Stimulated activated CD8-positive, alpha-beta memory T cell treated with anti-CD3 and anti-CD28 coated beads, Interleukin-12 subunit alpha, Interleukin-12 subunit beta, amount 100 ng/mL, for 1 hour (primary cell): ENCODE measurements at regions not wholly inside any gene's neighbourhood (a gene's known extent, or its start where the extent isn't known, plus 50 kb on each side); places are given as distances from the start of the nearest gene placed in this dataset.

Experiments used
- DNase-seq: peaks from one replicate; pipeline ENCODE4 v3.0.0-alpha.2; 2020; ENCODE audit warnings: low read depth

- no peak for DNase-seq
These were observed 962.4 kb upstream of the SOX9 start for GRCh38 chr17:71158437-71158836.

- no peak for DNase-seq
These were observed 957.6 kb upstream of the SOX9 start for GRCh38 chr17:71163121-71163812.

- no peak for DNase-seq
These were observed 957.1 kb upstream of the SOX9 start for GRCh38 chr17:71163813-71164122.

- no peak for DNase-seq
These were observed 956.3 kb upstream of the SOX9 start for GRCh38 chr17:71164561-71164960.

GRCh38 chr17:71166311-71166710, 954.5 kb upstream of the SOX9 start:
- DNase-seq = no peak

GRCh38 chr17:71168053-71168741, 952.6 kb upstream of the SOX9 start:
- no peak for DNase-seq

- DNase-seq = no peak
These were observed 950.8 kb upstream of the SOX9 start for GRCh38 chr17:71170070-71170469.

GRCh38 chr17:71171270-71171669, 949.5 kb upstream of the SOX9 start:
- no peak for DNase-seq

- DNase-seq = no peak
These were observed 946.8 kb upstream of the SOX9 start for GRCh38 chr17:71173991-71174390.

- DNase-seq = no peak
These were observed 944.5 kb upstream of the SOX9 start for GRCh38 chr17:71176331-71176730.

- DNase-seq = no peak
These were observed 943.8 kb upstream of the SOX9 start for GRCh38 chr17:71176928-71177443.

GRCh38 chr17:71180801-71181385, 939.9 kb upstream of the SOX9 start:
- DNase-seq = no peak

GRCh38 chr17:71183066-71183660, 937.7 kb upstream of the SOX9 start:
- no peak for DNase-seq

- DNase-seq = no peak
These were observed 936.1 kb upstream of the SOX9 start for GRCh38 chr17:71184716-71185115.

GRCh38 chr17:71187145-71187878, 933.5 kb upstream of the SOX9 start:
- no peak for DNase-seq

- no peak for DNase-seq
These were observed 931.9 kb upstream of the SOX9 start for GRCh38 chr17:71188811-71189492.

GRCh38 chr17:71189493-71189831, 931.4 kb upstream of the SOX9 start:
- DNase-seq = no peak

GRCh38 chr17:71192039-71192555, 928.7 kb upstream of the SOX9 start:
- DNase-seq = no peak

GRCh38 chr17:71192848-71193247, 928.0 kb upstream of the SOX9 start:
- no peak for DNase-seq

- DNase-seq = no peak
These were observed 920.2 kb upstream of the SOX9 start for GRCh38 chr17:71200597-71200996.

- DNase-seq = no peak
These were observed 919.2 kb upstream of the SOX9 start for GRCh38 chr17:71201639-71202038.

GRCh38 chr17:71202449-71202848, 918.4 kb upstream of the SOX9 start:
- DNase-seq = no peak
